Progenitor cell of endocrine pancreas (in vitro differentiated cells): ENCODE measurements at regions not wholly inside any gene's neighbourhood (a gene's known extent, or its start where the extent isn't known, plus 50 kb on each side); places are given as distances from the start of the nearest gene placed in this dataset.

Source experiments
- DNase-seq: peaks from one replicate; pipeline ENCODE4 v3.0.0; 2021; ENCODE audit warnings: low spot score; ENCODE audit not compliant: unreplicated experiment
- H3K27ac Mint-ChIP-seq: 2 replicates; pipeline ENCODE4 v1.8.0; 2021; ENCODE audit warnings: mild to moderate bottlenecking, moderate library complexity, mixed read lengths
- H3K27me3 Mint-ChIP-seq: 2 replicates; pipeline ENCODE4 v1.8.0; 2021; ENCODE audit warnings: mixed read lengths
- H3K36me3 Mint-ChIP-seq: 2 replicates; pipeline ENCODE4 v1.8.0; 2022; ENCODE audit warnings: mixed read lengths; ENCODE audit not compliant: insufficient read depth
- H3K4me1 Mint-ChIP-seq: 2 replicates; pipeline ENCODE4 v1.8.0; 2021; ENCODE audit warnings: low read depth, mixed read lengths
- H3K4me3 Mint-ChIP-seq: 2 replicates; pipeline ENCODE4 v1.8.0; 2021; ENCODE audit warnings: low read depth, mild to moderate bottlenecking, moderate library complexity, mixed read lengths
- H3K9me3 Mint-ChIP-seq: 2 replicates; pipeline ENCODE4 v1.8.0; 2021; ENCODE audit warnings: low read depth, mixed read lengths
- TF ChIP-seq, protein P1 (sequence below): fragments of 200-600 bp; sonication (generic); IDR thresholded peaks from one replicate; pipeline ENCODE4 v1.5.0; 2021; ENCODE audit warnings: antibody characterized with exemption, mild to moderate bottlenecking; ENCODE audit not compliant: unreplicated experiment

DNA sequence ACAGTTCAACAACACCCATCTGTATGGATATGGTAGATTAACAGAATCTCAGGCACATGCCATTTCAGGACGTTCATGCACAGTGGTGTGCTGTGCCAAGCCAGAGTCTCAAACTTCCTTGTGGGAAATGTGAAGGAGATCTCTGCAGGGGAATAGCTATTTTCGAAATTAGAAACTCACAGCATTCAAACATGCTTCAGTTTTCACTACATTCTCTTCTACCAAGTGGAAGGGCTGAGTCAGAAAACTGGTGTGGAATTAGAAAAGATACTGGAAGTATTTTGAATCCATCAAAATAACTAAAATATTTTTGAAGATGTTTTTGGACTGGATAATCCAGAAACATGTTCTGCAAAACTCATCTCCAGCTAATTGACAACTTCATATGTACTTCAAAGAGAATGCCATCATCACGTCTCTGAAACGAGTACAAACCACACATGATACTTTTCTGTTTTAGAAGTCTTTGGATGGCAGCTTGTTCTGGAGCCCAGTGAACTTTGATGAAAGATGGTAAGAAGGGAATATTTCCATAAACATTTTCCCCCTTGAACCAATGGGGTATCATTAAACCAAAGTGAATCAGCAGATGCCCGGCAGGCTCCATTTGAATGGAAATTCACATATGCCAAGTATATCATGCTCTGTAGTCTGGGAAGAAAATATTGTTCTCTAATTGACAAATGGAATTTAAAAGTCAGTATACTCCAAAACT lies 616.3 kb upstream of the IGFBP3 start:
- DNase-seq: no peak
- Mint-ChIP-seq H3K9me3 (no peaks in the 10 kb centered on the region), H3K27ac (no peak overlapping the region), H3K4me3 (no peak overlapping the region), H3K36me3 (no peaks in the 10 kb centered on the region), H3K4me1 (peaks cover 2% of the 10 kb centered on the region), H3K27me3 (no peaks in the 10 kb centered on the region)
- TF ChIP-seq, protein P1, sequence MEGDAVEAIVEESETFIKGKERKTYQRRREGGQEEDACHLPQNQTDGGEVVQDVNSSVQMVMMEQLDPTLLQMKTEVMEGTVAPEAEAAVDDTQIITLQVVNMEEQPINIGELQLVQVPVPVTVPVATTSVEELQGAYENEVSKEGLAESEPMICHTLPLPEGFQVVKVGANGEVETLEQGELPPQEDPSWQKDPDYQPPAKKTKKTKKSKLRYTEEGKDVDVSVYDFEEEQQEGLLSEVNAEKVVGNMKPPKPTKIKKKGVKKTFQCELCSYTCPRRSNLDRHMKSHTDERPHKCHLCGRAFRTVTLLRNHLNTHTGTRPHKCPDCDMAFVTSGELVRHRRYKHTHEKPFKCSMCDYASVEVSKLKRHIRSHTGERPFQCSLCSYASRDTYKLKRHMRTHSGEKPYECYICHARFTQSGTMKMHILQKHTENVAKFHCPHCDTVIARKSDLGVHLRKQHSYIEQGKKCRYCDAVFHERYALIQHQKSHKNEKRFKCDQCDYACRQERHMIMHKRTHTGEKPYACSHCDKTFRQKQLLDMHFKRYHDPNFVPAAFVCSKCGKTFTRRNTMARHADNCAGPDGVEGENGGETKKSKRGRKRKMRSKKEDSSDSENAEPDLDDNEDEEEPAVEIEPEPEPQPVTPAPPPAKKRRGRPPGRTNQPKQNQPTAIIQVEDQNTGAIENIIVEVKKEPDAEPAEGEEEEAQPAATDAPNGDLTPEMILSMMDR: no peak

DNA sequence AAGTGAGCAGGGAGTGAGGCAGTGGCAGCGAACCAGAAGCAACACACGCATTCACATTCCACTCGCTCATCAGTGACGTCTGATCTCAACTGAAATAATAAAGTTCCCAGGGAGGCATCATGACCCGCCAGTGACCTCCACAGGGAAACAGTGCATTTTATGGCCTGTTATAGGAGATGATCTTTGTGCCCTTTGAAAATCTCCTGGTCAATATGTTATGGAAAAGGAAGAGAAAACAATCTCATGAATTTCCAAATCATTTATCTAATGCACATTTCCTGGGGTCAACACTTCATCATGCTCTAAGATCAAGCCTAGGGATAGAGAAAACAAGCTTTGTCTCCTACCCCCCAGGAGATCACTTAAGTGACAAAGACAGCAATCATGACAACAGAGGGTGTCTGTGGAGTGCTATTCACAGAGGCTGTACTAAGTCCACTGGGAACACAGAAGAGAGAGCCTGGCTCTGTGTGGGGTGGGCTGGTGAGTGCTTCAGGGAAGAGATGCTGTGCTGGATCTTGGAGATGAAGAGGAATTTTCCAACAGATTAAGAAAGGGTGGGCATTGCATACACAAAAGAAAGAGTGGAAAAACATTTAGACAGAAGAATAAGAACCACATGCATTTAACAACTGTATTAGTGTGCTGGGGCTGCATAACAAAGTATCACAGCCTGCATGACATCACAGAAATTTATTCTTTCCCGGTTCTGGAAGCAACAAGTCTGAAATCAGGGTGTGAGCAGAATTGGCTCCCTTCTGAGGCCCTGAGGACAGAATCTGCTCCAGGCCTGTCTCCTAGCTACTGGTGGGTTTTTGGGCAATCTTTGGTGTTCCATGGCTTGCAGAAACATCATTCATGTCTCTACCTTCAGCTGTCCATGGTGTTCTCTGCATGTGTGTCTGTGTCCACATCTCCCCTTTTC lies 613.9 kb upstream of the IGFBP3 start:
- Mint-ChIP-seq H3K4me3 (no peak overlapping the region), H3K9me3 (no peaks in the 10 kb centered on the region), H3K4me1 (peaks cover 2% of the 10 kb centered on the region), H3K27me3 (no peaks in the 10 kb centered on the region), H3K27ac (no peak overlapping the region), H3K36me3 (no peaks in the 10 kb centered on the region)
- DNase-seq: no peak
- TF ChIP-seq, protein P1: no peak

DNA sequence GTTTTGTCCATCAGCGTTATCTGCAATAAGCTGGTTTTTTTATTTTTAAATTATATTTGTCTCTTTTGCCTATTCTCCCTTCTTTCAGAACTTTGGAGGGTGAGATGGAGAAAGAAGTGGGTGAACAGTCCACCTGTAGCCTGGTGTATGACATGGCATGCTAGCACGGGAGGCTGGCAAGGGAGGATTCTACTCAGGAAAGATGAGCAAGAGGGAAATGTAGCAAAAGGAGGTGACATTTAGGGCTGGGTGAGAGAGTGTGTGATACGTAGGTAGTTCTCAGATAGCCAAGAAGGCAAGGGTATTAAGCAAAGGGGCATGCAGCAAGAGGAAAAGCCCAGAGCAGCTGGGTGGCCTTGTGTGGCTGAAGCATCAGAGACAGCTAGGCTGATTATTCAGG lies 612.9 kb upstream of the IGFBP3 start:
- DNase-seq: no peak
- H3K9me3 Mint-ChIP-seq: peaks cover under 1% of the 10 kb centered on the region
- no peak overlapping the region for H3K4me3 Mint-ChIP-seq
- H3K36me3 Mint-ChIP-seq: no peaks in the 10 kb centered on the region
- no peak overlapping the region for H3K27ac Mint-ChIP-seq
- H3K4me1 Mint-ChIP-seq: peaks cover 2% of the 10 kb centered on the region
- no peaks in the 10 kb centered on the region for H3K27me3 Mint-ChIP-seq
- TF ChIP-seq, protein P1: no peak

GRCh38 chr7:46532571-46532970 lies 611.5 kb upstream of the IGFBP3 start:
- Mint-ChIP-seq H3K4me1 (peaks cover 2% of the 10 kb centered on the region), H3K9me3 (peaks cover 8% of the 10 kb centered on the region), H3K4me3 (no peak overlapping the region), H3K36me3 (no peaks in the 10 kb centered on the region), H3K27ac (no peak overlapping the region), H3K27me3 (no peaks in the 10 kb centered on the region)
- TF ChIP-seq, protein P1: no peak
- DNase-seq: no peak

- H3K36me3 Mint-ChIP-seq: peaks cover 1% of the 10 kb centered on the region
- H3K27ac Mint-ChIP-seq: no peak overlapping the region
- H3K27me3 Mint-ChIP-seq: no peaks in the 10 kb centered on the region
- H3K4me3 Mint-ChIP-seq: no peak overlapping the region
- TF ChIP-seq, protein P1: no peak
- no peak for DNase-seq
- H3K9me3 Mint-ChIP-seq: peaks cover 10% of the 10 kb centered on the region
- H3K4me1 Mint-ChIP-seq: peaks cover 2% of the 10 kb centered on the region
Measured at GRCh38 chr7:46530081-46530750, 609.1 kb upstream of the IGFBP3 start.
